ENCODE measurements at regions not wholly inside any gene's neighbourhood (a gene's known extent, or its start where the extent isn't known, plus 50 kb on each side); places are given as distances from the start of the nearest gene placed in this dataset.

GRCh38 chr14:37731094-37731493, 135.7 kb downstream of the TTC6 start:
- Histone ChIP-seq H3K36me3 (ENCODE audit: control insufficient read depth in 2 of 2, insufficient read depth in 1 of 2, low read length in 2 of 2) (no peaks in the 10 kb centered on the region), H3K9me3 (ENCODE audit: control insufficient read depth, insufficient read depth, low read depth, low read length) (no peaks in the 10 kb centered on the region), H3K27ac (ENCODE audit: extremely low read depth, low read depth, low read length) (no peak overlapping the region), H3K4me3 (ENCODE audit: low read depth, low read length) (no peak overlapping the region), H3K4me1 (ENCODE audit: control insufficient read depth, insufficient read depth, low read length) (no peaks in the 10 kb centered on the region)
- ChIA-PET POLR2A (no interaction called here), CTCF (interaction anchor here (1.0 kb wide), 1 partner anchor 144 kb away, joined by 3 read pairs; no protein-coding TSS in a partner anchor)
- TF ChIP-seq ZNF239 (tag by site-specific recombination; IDR thresholded peaks at IDR 0.05) (no peak), SP3 (tag by site-specific recombination; IDR thresholded peaks at IDR 0.05) (no peak), ZNF362 (tag by site-specific recombination; IDR thresholded peaks at IDR 0.05) (no peak), ZBTB44 (tag by site-specific recombination; IDR thresholded peaks at IDR 0.05) (no peak), ZNF843 (tag by site-specific recombination; IDR thresholded peaks at IDR 0.05) (no peak), ZBTB21 (tag by site-specific recombination; IDR thresholded peaks at IDR 0.05) (no peak), ZNF248 (tag by site-specific recombination; IDR thresholded peaks at IDR 0.05) (no peak)

DNA sequence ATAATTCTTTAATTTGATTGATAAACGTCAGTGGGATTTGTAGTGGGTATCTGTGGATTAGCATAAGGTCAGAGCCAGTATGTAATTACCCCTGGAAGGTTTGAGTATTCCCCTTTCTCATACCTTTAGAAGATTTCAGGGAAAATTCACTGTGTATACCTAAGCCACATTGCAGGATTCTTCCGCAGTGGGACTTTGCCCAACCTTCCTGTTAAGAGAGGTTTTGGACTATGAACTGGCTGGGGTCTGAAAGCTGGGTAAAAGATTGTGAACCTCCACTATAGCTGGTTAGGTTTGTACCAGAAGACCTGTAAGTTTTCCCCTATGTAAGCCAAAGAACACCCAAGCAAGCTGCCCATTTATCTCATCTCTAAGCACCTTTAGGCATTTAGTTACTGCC, 150.2 kb downstream of the TTC6 start:
- CTCF ChIA-PET = no interaction called here
- TF ChIP-seq ZNF488 (tag by site-specific recombination; IDR thresholded peaks at IDR 0.05) (no peak), ZNF211 (tag by site-specific recombination; IDR thresholded peaks at IDR 0.05; ENCODE audit: low read depth) (no peak), AEBP2 (tag by site-specific recombination; IDR thresholded peaks at IDR 0.05; ENCODE audit: borderline replicate concordance) (no peak), ZNF670 (tag by site-specific recombination; IDR thresholded peaks at IDR 0.05; ENCODE audit: low read depth) (no peak), ZNF221 (tag by site-specific recombination; IDR thresholded peaks at IDR 0.05; ENCODE audit: borderline replicate concordance) (no peak), ZNF404 (tag by site-specific recombination; IDR thresholded peaks at IDR 0.05) (no peak), RBAK (tag by site-specific recombination; IDR thresholded peaks at IDR 0.05) (no peak), ZNF416 (tag by site-specific recombination; IDR thresholded peaks at IDR 0.05) (no peak), GLI2 (tag by site-specific recombination; IDR thresholded peaks at IDR 0.05; ENCODE audit: borderline replicate concordance, low read depth) (no peak), ZNF544 (tag by site-specific recombination; IDR thresholded peaks at IDR 0.05) (no peak), HIC1 (tag by site-specific recombination; IDR thresholded peaks at IDR 0.05) (no peak), PRDM2 (tag by site-specific recombination; IDR thresholded peaks at IDR 0.05; ENCODE audit: borderline replicate concordance) (no peak), ZNF473 (tag by site-specific recombination; IDR thresholded peaks at IDR 0.05) (no peak)
- TF ChIP-seq, protein P1, sequence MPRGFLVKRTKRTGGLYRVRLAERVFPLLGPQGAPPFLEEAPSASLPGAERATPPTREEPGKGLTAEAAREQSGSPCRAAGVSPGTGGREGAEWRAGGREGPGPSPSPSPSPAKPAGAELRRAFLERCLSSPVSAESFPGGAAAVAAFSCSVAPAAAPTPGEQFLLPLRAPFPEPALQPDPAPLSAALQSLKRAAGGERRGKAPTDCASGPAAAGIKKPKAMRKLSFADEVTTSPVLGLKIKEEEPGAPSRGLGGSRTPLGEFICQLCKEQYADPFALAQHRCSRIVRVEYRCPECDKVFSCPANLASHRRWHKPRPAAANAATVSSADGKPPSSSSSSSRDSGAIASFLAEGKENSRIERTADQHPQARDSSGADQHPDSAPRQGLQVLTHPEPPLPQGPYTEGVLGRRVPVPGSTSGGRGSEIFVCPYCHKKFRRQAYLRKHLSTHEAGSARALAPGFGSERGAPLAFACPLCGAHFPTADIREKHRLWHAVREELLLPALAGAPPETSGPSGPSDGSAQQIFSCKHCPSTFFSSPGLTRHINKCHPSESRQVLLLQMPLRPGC (tag by site-specific recombination; IDR thresholded peaks at IDR 0.05) = no peak
- Histone ChIP-seq H3K9me3 (ENCODE audit: control insufficient read depth, insufficient read depth, low read depth, low read length) (no peaks in the 10 kb centered on the region), H3K4me3 (ENCODE audit: low read depth, low read length) (no peak overlapping the region), H3K36me3 (ENCODE audit: control insufficient read depth in 2 of 2, insufficient read depth in 1 of 2, low read length in 2 of 2) (no peaks in the 10 kb centered on the region), H3K4me1 (ENCODE audit: control insufficient read depth, insufficient read depth, low read length) (no peaks in the 10 kb centered on the region), H3K27ac (ENCODE audit: extremely low read depth, low read depth, low read length) (no peak overlapping the region)
- POLR2A ChIA-PET = no interaction called here
